ENCODE measurements at regions not wholly inside any gene's neighbourhood (a gene's known extent, or its start where the extent isn't known, plus 50 kb on each side); places are given as distances from the start of the nearest gene placed in this dataset.
"Not testable (repeated sequence)": the region's sequence is repeated elsewhere in the genome, so short reads cannot be mapped to it uniquely, and the experiment has no call there.

DNA sequence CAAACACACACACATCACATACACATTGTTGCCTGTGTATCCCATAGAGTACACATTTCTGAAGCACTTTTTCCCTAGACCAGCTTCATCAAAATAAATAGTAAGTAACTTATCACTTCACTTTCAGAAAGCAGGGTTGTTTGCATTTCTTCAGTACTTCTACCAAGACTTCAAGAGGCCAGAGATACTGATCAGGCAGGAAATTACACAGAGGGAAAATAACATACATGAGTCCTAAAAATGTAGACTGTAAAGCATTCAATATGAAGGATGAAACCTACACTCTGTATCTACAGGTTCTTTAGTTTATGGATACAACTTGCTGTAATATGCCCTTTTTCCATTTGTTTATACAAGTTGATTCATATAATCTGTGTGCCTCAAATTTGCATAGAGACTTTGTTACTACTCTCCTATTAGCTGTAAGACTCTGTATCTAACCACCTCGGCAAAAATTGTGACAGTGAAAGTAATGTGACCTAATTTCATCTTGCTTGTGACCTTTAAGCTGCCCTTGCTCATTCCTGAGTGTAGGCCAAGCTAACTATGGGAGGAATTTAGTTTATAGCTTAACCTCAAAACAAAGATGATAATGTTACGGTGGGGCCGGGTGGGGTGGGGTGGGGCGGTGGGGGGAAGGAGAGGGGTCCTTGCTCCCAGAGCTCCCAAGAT lies 228.9 kb upstream of the SPOPL start:
- H3K27me3 Mint-ChIP-seq: no peaks in the 10 kb centered on the region
- DNase-seq (no peak), ATAC-seq (ENCODE audit: poor library complexity) (no peak)
- H3K9me3 ChIP-seq (ENCODE audit: control insufficient read depth in 1 of 2, insufficient read depth in 1 of 2, low read length in 2 of 2): peaks cover 0 to 4% of the 10 kb centered on the region in 2 experiments
- ChIA-PET POLR2A (no interaction called here), CTCF (no interaction called here)
- no peak overlapping the region for H3K4me3 Mint-ChIP-seq
- no peaks in the 10 kb centered on the region for H3K27me3 ChIP-seq (ENCODE audit: control insufficient read depth in 1 of 2, insufficient read depth in 2 of 2, low read length in 2 of 2)
- intact Hi-C loops (cut with DNase I, micrococcal nuclease): no loop called here
- H3K36me3 Mint-ChIP-seq (ENCODE audit: low read depth): no peaks in the 10 kb centered on the region
- H3K4me3 ChIP-seq (ENCODE audit: low read length): no peak overlapping the region
- H3K27ac ChIP-seq (ENCODE audit: low read depth in 1 of 2, low read length in 2 of 2): no peak overlapping the region
- H3K4me1 ChIP-seq (ENCODE audit: insufficient read depth, low read length): no peaks in the 10 kb centered on the region
- no peak overlapping the region for H3K27ac Mint-ChIP-seq
- peaks cover 9% of the 10 kb centered on the region for H3K9me3 Mint-ChIP-seq
- no peaks in the 10 kb centered on the region for H3K4me1 Mint-ChIP-seq (ENCODE audit: low read depth)
- H3K36me3 ChIP-seq (ENCODE audit: insufficient read depth, low read length): no peaks in the 10 kb centered on the region
- TF ChIP-seq, protein P1, sequence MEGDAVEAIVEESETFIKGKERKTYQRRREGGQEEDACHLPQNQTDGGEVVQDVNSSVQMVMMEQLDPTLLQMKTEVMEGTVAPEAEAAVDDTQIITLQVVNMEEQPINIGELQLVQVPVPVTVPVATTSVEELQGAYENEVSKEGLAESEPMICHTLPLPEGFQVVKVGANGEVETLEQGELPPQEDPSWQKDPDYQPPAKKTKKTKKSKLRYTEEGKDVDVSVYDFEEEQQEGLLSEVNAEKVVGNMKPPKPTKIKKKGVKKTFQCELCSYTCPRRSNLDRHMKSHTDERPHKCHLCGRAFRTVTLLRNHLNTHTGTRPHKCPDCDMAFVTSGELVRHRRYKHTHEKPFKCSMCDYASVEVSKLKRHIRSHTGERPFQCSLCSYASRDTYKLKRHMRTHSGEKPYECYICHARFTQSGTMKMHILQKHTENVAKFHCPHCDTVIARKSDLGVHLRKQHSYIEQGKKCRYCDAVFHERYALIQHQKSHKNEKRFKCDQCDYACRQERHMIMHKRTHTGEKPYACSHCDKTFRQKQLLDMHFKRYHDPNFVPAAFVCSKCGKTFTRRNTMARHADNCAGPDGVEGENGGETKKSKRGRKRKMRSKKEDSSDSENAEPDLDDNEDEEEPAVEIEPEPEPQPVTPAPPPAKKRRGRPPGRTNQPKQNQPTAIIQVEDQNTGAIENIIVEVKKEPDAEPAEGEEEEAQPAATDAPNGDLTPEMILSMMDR (IDR thresholded peaks at IDR 0.05): no peak

DNA sequence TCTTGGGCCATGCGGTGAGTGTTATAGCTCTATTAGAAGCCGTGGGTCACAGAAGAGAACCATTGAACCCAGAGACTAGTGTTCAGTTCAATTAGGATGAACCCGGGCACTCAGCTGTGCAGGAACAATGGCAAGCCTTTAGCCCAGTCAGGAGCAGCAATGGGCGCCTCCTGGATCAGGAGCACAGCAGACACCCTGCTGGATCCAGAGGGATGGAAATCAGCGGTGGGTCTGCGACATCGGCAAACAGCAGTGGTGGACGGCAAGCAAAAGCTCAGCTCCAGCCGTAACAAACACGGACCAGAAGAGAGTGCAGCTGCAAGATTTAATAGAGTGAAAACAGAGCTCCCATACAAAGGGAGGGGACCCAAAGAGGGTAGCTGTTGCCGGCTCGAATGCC lies 228.3 kb upstream of the SPOPL start:
- H3K36me3 ChIP-seq (ENCODE audit: insufficient read depth, low read length); H3K9me3 Mint-ChIP-seq; intact Hi-C loops (cut with DNase I, micrococcal nuclease); H3K27me3 Mint-ChIP-seq; H3K4me1 Mint-ChIP-seq (ENCODE audit: low read depth); POLR2A ChIA-PET; H3K27ac ChIP-seq (ENCODE audit: low read depth in 1 of 2, low read length in 2 of 2); DNase-seq; H3K27ac Mint-ChIP-seq; H3K36me3 Mint-ChIP-seq (ENCODE audit: low read depth); H3K4me1 ChIP-seq (ENCODE audit: insufficient read depth, low read length); H3K4me3 Mint-ChIP-seq; H3K27me3 ChIP-seq (ENCODE audit: control insufficient read depth in 1 of 2, insufficient read depth in 2 of 2, low read length in 2 of 2); CTCF ChIA-PET; H3K9me3 ChIP-seq (ENCODE audit: control insufficient read depth in 1 of 2, insufficient read depth in 1 of 2, low read length in 2 of 2); ATAC-seq (ENCODE audit: poor library complexity); H3K4me3 ChIP-seq (ENCODE audit: low read length): not testable (repeated sequence)

DNA sequence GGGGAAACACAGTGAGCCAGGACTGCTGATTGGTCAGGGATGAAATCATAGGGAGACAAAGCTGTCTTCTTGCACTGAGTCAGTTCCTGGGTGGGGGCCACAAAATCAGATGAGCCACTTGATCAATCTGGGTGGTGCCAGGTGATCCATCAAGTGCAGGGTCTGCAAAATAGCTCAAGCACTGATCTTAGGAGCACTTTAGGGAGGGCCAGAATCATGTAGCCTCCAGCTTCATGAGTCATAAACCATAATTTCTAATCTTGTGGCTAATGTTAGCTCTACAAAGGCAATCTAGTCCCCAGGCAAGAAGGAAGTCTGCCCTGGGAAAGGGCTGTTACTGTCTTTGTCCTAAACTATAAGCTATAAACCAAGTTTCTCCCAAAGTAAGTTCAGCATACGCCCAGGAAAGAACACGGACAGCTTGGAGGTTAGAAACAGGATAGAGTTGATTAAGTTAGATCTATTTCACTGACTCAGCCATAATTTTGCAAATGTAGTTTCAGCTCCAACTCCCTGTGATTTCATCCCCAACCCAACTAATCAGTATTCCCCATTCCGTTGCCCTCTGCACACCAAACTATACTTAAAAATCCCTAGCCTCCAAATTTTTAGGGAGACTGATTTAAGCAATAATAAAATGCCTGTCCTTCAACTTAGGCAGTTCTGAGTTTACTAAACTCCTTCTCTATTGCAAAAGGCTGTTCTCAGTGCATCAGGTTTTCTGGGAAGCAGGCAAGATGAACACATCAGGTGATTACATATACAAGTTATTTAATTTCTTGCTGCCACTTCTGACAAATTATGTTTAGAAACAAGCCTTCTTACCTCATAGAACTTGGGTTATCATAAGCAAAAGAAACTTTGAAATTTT lies 226.9 kb upstream of the SPOPL start:
- no peak overlapping the region for H3K27ac ChIP-seq (ENCODE audit: low read depth in 1 of 2, low read length in 2 of 2)
- H3K36me3 ChIP-seq (ENCODE audit: insufficient read depth, low read length): no peaks in the 10 kb centered on the region
- H3K27ac Mint-ChIP-seq: no peak overlapping the region
- no peaks in the 10 kb centered on the region for H3K27me3 ChIP-seq (ENCODE audit: control insufficient read depth in 1 of 2, insufficient read depth in 2 of 2, low read length in 2 of 2)
- H3K4me1 ChIP-seq (ENCODE audit: insufficient read depth, low read length): no peaks in the 10 kb centered on the region
- POLR2A ChIA-PET: no interaction called here
- H3K9me3 Mint-ChIP-seq: peaks cover 4% of the 10 kb centered on the region
- H3K9me3 ChIP-seq (ENCODE audit: control insufficient read depth in 1 of 2, insufficient read depth in 1 of 2, low read length in 2 of 2): peaks cover 4% of the 10 kb centered on the region in 2 experiments
- no peaks in the 10 kb centered on the region for H3K36me3 Mint-ChIP-seq (ENCODE audit: low read depth)
- DNase-seq (no peak), ATAC-seq (ENCODE audit: poor library complexity) (no peak)
- CTCF ChIA-PET: no interaction called here
- no peaks in the 10 kb centered on the region for H3K27me3 Mint-ChIP-seq
- H3K4me3 Mint-ChIP-seq: no peak overlapping the region
- TF ChIP-seq, protein P1 (IDR thresholded peaks at IDR 0.05): no peak
- no peaks in the 10 kb centered on the region for H3K4me1 Mint-ChIP-seq (ENCODE audit: low read depth)
- no peak overlapping the region for H3K4me3 ChIP-seq (ENCODE audit: low read length)
- intact Hi-C loops (cut with DNase I, micrococcal nuclease): no loop called here

All from CD4-positive, alpha-beta T cell (primary cell).